Prostate gland (tissue), 2 donors: ENCODE measurements at regions not wholly inside any gene's neighbourhood (a gene's known extent, or its start where the extent isn't known, plus 50 kb on each side); places are given as distances from the start of the nearest gene placed in this dataset.

Experiments
- CTCF ChIP-seq, 4 experiments: fragments of 200-600 bp in 2 of 4; fragments of 450-650 bp in 2 of 4; sonication (generic) in 2 of 4; IDR thresholded peaks; 1 replicate in 3 of 4; 2 replicates in 1 of 4; pipeline ENCODE4 v1.5.1; 2016 to 2019; ENCODE audit warnings: antibody characterized with exemption in 4 of 4, mild to moderate bottlenecking in 2 of 4, moderate library complexity in 2 of 4
- POLR2AphosphoS5 ChIP-seq: sonication (generic); formaldehyde crosslinking; IDR thresholded peaks from one replicate; pipeline ENCODE4 v1.6.1; 2017; ENCODE audit warnings: antibody characterized with exemption

DNA sequence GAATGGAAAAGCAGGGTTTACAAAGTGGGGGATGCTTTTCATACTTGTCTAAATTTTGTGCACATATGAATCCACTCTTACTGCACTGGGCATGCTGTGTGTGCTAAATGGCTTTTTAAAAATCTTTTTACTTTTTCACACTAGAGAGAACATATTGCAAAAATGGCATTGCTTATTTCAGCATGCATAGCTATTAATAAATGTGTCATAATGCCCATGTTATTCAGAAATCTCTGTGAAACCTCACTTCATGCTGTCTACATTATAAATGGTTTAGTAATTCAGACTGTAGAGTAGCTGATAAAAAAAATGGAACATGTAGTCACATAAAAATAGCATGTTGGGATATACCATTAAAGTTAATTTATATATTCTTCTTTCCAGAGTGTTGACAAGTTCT, 593.8 kb downstream of the RPL10L start:
- TF ChIP-seq CTCF (IDR thresholded peaks at IDR 0.05) (no peak), POLR2AphosphoS5 (no peak)
